Mesodermal cell (in vitro differentiated cells): ENCODE measurements at regions not wholly inside any gene's neighbourhood (a gene's known extent, or its start where the extent isn't known, plus 50 kb on each side); places are given as distances from the start of the nearest gene placed in this dataset.

Source experiments
- H3K27ac ChIP-seq: 2 replicates; pipeline ENCODE4 v1.7.0; 2013; ENCODE audit warnings: mild to moderate bottlenecking, low read depth, low read length, moderate library complexity; ENCODE audit not compliant: severe bottlenecking
- H3K36me3 ChIP-seq: 2 replicates; pipeline ENCODE4 v1.7.1; 2013; ENCODE audit warnings: mild to moderate bottlenecking, low read length, moderate library complexity; ENCODE audit not compliant: control insufficient read depth, insufficient read depth
- H3K4me1 ChIP-seq: one replicate; pipeline ENCODE4 v1.7.1; 2013; ENCODE audit warnings: mild to moderate bottlenecking, low read length; ENCODE audit not compliant: insufficient read depth, control insufficient read depth, poor library complexity, severe bottlenecking
- H3K4me3 ChIP-seq: 2 replicates; pipeline ENCODE4 v1.7.0; 2013; ENCODE audit warnings: low read length, control low read depth, mild to moderate bottlenecking; ENCODE audit not compliant: insufficient read depth, poor library complexity, severe bottlenecking; ENCODE audit errors: extremely low read depth
- H3K9me3 ChIP-seq: 2 replicates; pipeline ENCODE4 v1.7.1; 2013; ENCODE audit warnings: mild to moderate bottlenecking, low read length, moderate library complexity; ENCODE audit not compliant: control insufficient read depth
- WGBS, 2 experiments: methylation state at CpG; one replicate each; pipeline ENCODE4 v1.1.5; 2013; ENCODE audit warnings: missing lambda C conversion rate in 2 of 2; ENCODE audit not compliant: insufficient coverage in 2 of 2; 5-methylcytosine and 5-hydroxymethylcytosine counted together

- WGBS, 2 experiments: 92 to 100% methylated on average over 1 to 4 of the region's 5 CpGs
- no peak overlapping the region for H3K4me3 ChIP-seq
- H3K9me3 ChIP-seq: no peaks in the 10 kb centered on the region
- H3K36me3 ChIP-seq: no peaks in the 10 kb centered on the region
- no peak overlapping the region for H3K27ac ChIP-seq
- H3K4me1 ChIP-seq: no peaks in the 10 kb centered on the region
These were observed 229.6 kb upstream of the ANO3 start for GRCh38 chr11:26102325-26102724.

- H3K4me3 ChIP-seq: no peak overlapping the region
- no peaks in the 10 kb centered on the region for H3K4me1 ChIP-seq
- H3K27ac ChIP-seq: no peak overlapping the region
- 80 to 100% methylated on average over 1 of the region's 4 CpGs for WGBS, 2 experiments
- no peaks in the 10 kb centered on the region for H3K36me3 ChIP-seq
- no peaks in the 10 kb centered on the region for H3K9me3 ChIP-seq
These were observed 226.0 kb upstream of the ANO3 start for GRCh38 chr11:26105762-26106423.

GRCh38 chr11:26106726-26107125, 225.2 kb upstream of the ANO3 start:
- Histone ChIP-seq H3K4me1 (no peaks in the 10 kb centered on the region), H3K9me3 (no peaks in the 10 kb centered on the region), H3K36me3 (no peaks in the 10 kb centered on the region), H3K27ac (no peak overlapping the region), H3K4me3 (no peak overlapping the region)
- WGBS, 2 experiments: 36% methylated on average over 1 of the region's 1 CpG; no CpG with 5 or more reads in 1 of the 2 experiments

GRCh38 chr11:26109658-26110368, 222.1 kb upstream of the ANO3 start:
- no peaks in the 10 kb centered on the region for H3K4me1 ChIP-seq
- no peak overlapping the region for H3K27ac ChIP-seq
- no peak overlapping the region for H3K4me3 ChIP-seq
- WGBS, 2 experiments: 56 to 100% methylated on average over 1 of the region's 2 CpGs
- H3K9me3 ChIP-seq: peaks cover 4% of the 10 kb centered on the region
- H3K36me3 ChIP-seq: no peaks in the 10 kb centered on the region

- Histone ChIP-seq H3K27ac (no peak overlapping the region), H3K4me1 (no peaks in the 10 kb centered on the region), H3K36me3 (no peaks in the 10 kb centered on the region), H3K9me3 (peaks cover 4% of the 10 kb centered on the region), H3K4me3 (no peak overlapping the region)
These were observed 219.7 kb upstream of the ANO3 start for GRCh38 chr11:26112264-26112663.

GRCh38 chr11:26121466-26121865, 210.5 kb upstream of the ANO3 start:
- Histone ChIP-seq H3K4me1 (no peaks in the 10 kb centered on the region), H3K36me3 (no peaks in the 10 kb centered on the region), H3K27ac (no peak overlapping the region), H3K4me3 (no peak overlapping the region), H3K9me3 (no peaks in the 10 kb centered on the region)
- no CpG with 5 or more reads among the region's 2 CpGs for WGBS, 2 experiments

- no peak overlapping the region for H3K4me3 ChIP-seq
- no peaks in the 10 kb centered on the region for H3K4me1 ChIP-seq
- H3K36me3 ChIP-seq: no peaks in the 10 kb centered on the region
- no peaks in the 10 kb centered on the region for H3K9me3 ChIP-seq
- H3K27ac ChIP-seq: no peak overlapping the region
These were observed 205.2 kb upstream of the ANO3 start for GRCh38 chr11:26126741-26127140.

- H3K9me3 ChIP-seq: no peaks in the 10 kb centered on the region
- no peak overlapping the region for H3K4me3 ChIP-seq
- H3K4me1 ChIP-seq: no peaks in the 10 kb centered on the region
- no peak overlapping the region for H3K27ac ChIP-seq
- H3K36me3 ChIP-seq: no peaks in the 10 kb centered on the region
These were observed 204.6 kb upstream of the ANO3 start for GRCh38 chr11:26127336-26127735.

- no peaks in the 10 kb centered on the region for H3K4me1 ChIP-seq
- H3K9me3 ChIP-seq: no peaks in the 10 kb centered on the region
- no peak overlapping the region for H3K4me3 ChIP-seq
- H3K36me3 ChIP-seq: no peaks in the 10 kb centered on the region
- H3K27ac ChIP-seq: no peak overlapping the region
These were observed 200.5 kb upstream of the ANO3 start for GRCh38 chr11:26131406-26131805.

- no peaks in the 10 kb centered on the region for H3K4me1 ChIP-seq
- no peak overlapping the region for H3K4me3 ChIP-seq
- H3K36me3 ChIP-seq: no peaks in the 10 kb centered on the region
- WGBS, 2 experiments: no CpG with 5 or more reads among the region's 1 CpG
- no peaks in the 10 kb centered on the region for H3K9me3 ChIP-seq
- H3K27ac ChIP-seq: no peak overlapping the region
These were observed 197.9 kb upstream of the ANO3 start for GRCh38 chr11:26134053-26134452.

- Histone ChIP-seq H3K36me3 (no peaks in the 10 kb centered on the region), H3K9me3 (no peaks in the 10 kb centered on the region), H3K4me1 (no peaks in the 10 kb centered on the region), H3K27ac (no peak overlapping the region), H3K4me3 (no peak overlapping the region)
- 14 to 57% methylated on average over 1 of the region's 6 CpGs for WGBS, 2 experiments
These were observed 197.2 kb upstream of the ANO3 start for GRCh38 chr11:26134481-26135355.
